ENCODE measurements at regions not wholly inside any gene's neighbourhood (a gene's known extent, or its start where the extent isn't known, plus 50 kb on each side); places are given as distances from the start of the nearest gene placed in this dataset.

- TF ChIP-seq ZFX (IDR thresholded peaks at IDR 0.05) (no peak), CTCF (conservative IDR thresholded peaks at IDR 0.05) (no peak)
- H3K27ac ChIP-seq: no peak overlapping the region
These were observed 313.1 kb downstream of the GALC start for GRCh38 chr14:87679866-87680265.

GRCh38 chr14:87678624-87679023 lies 314.4 kb downstream of the GALC start:
- TF ChIP-seq ZFX (IDR thresholded peaks at IDR 0.05): no peak
- TF ChIP-seq CTCF (conservative IDR thresholded peaks at IDR 0.05): no peak
- H3K27ac ChIP-seq: no peak overlapping the region

GRCh38 chr14:87676814-87677437 lies 316.1 kb downstream of the GALC start:
- H3K27ac ChIP-seq: no peak overlapping the region
- TF ChIP-seq CTCF (conservative IDR thresholded peaks at IDR 0.05) (no peak), ZFX (IDR thresholded peaks at IDR 0.05) (no peak)

- H3K27ac ChIP-seq: no peak overlapping the region
- TF ChIP-seq CTCF (conservative IDR thresholded peaks at IDR 0.05): no peak
- no peak for TF ChIP-seq ZFX (IDR thresholded peaks at IDR 0.05)
These were observed 325.3 kb downstream of the GALC start for GRCh38 chr14:87667659-87668058.

- H3K27ac ChIP-seq: no peak overlapping the region
These were observed 336.7 kb downstream of the GALC start for GRCh38 chr14:87656315-87656714.

GRCh38 chr14:87652278-87652677 lies 340.7 kb downstream of the GALC start:
- H3K27ac ChIP-seq: no peak overlapping the region
- TF ChIP-seq CTCF (conservative IDR thresholded peaks at IDR 0.05) (no peak), ZFX (IDR thresholded peaks at IDR 0.05) (no peak)

More at GRCh38 chr14:87656315-87656714, 336.7 kb downstream of the GALC start:
- TF ChIP-seq CTCF (conservative IDR thresholded peaks at IDR 0.05) (no peak), ZFX (IDR thresholded peaks at IDR 0.05) (no peak)

GRCh38 chr14:87644689-87645088 lies 348.3 kb downstream of the GALC start:
- no peak overlapping the region for H3K27ac ChIP-seq
- no peak for TF ChIP-seq ZFX (IDR thresholded peaks at IDR 0.05)
- no peak for TF ChIP-seq CTCF (conservative IDR thresholded peaks at IDR 0.05)

All from C4-2B (cell line).